ENCODE measurements at regions not wholly inside any gene's neighbourhood (a gene's known extent, or its start where the extent isn't known, plus 50 kb on each side); places are given as distances from the start of the nearest gene placed in this dataset.

GRCh38 chr5:158304607-158305006 is 445.7 kb upstream of the CLINT1 start:
- no peak overlapping the region for H3K4me3 ChIP-seq (ENCODE audit: insufficient read depth, low read depth, low read length, poor library complexity, severe bottlenecking)
- no peaks in the 10 kb centered on the region for H3K27me3 ChIP-seq (replicated peaks; ENCODE audit: control insufficient read depth, insufficient read depth, low read length, poor library complexity, severe bottlenecking)
- no peaks in the 10 kb centered on the region for H3K9me3 ChIP-seq (ENCODE audit: control insufficient read depth, low read length)
- H3K4me1 ChIP-seq (ENCODE audit: control insufficient read depth, insufficient read depth, low read length, poor library complexity, severe bottlenecking) = no peaks in the 10 kb centered on the region
- no peak overlapping the region for H3K27ac ChIP-seq (ENCODE audit: insufficient read depth, low read length, poor library complexity, severe bottlenecking)
- H3K36me3 ChIP-seq (ENCODE audit: control insufficient read depth, insufficient read depth, low read length) = no peaks in the 10 kb centered on the region
- no peak for DNase-seq

- Histone ChIP-seq H3K4me1 (ENCODE audit: control insufficient read depth, insufficient read depth, low read length, poor library complexity, severe bottlenecking) (no peaks in the 10 kb centered on the region), H3K4me3 (ENCODE audit: insufficient read depth, low read depth, low read length, poor library complexity, severe bottlenecking) (no peak overlapping the region), H3K36me3 (ENCODE audit: control insufficient read depth, insufficient read depth, low read length) (no peaks in the 10 kb centered on the region), H3K27ac (ENCODE audit: insufficient read depth, low read length, poor library complexity, severe bottlenecking) (no peak overlapping the region), H3K9me3 (ENCODE audit: control insufficient read depth, low read length) (no peaks in the 10 kb centered on the region), H3K27me3 (replicated peaks; ENCODE audit: control insufficient read depth, insufficient read depth, low read length, poor library complexity, severe bottlenecking) (no peaks in the 10 kb centered on the region)
- DNase-seq = no peak
Measured at GRCh38 chr5:158303883-158304282, 444.9 kb upstream of the CLINT1 start.

- DNase-seq = no peak
- Histone ChIP-seq H3K27ac (ENCODE audit: insufficient read depth, low read length, poor library complexity, severe bottlenecking) (no peak overlapping the region), H3K27me3 (replicated peaks; ENCODE audit: control insufficient read depth, insufficient read depth, low read length, poor library complexity, severe bottlenecking) (no peaks in the 10 kb centered on the region), H3K4me3 (ENCODE audit: insufficient read depth, low read depth, low read length, poor library complexity, severe bottlenecking) (no peak overlapping the region), H3K4me1 (ENCODE audit: control insufficient read depth, insufficient read depth, low read length, poor library complexity, severe bottlenecking) (no peaks in the 10 kb centered on the region), H3K9me3 (ENCODE audit: control insufficient read depth, low read length) (no peaks in the 10 kb centered on the region), H3K36me3 (ENCODE audit: control insufficient read depth, insufficient read depth, low read length) (no peaks in the 10 kb centered on the region)
Measured at GRCh38 chr5:158303275-158303674, 444.3 kb upstream of the CLINT1 start.

- Histone ChIP-seq H3K36me3 (ENCODE audit: control insufficient read depth, insufficient read depth, low read length) (no peaks in the 10 kb centered on the region), H3K9me3 (ENCODE audit: control insufficient read depth, low read length) (no peaks in the 10 kb centered on the region), H3K27me3 (replicated peaks; ENCODE audit: control insufficient read depth, insufficient read depth, low read length, poor library complexity, severe bottlenecking) (no peaks in the 10 kb centered on the region), H3K27ac (ENCODE audit: insufficient read depth, low read length, poor library complexity, severe bottlenecking) (no peak overlapping the region), H3K4me1 (ENCODE audit: control insufficient read depth, insufficient read depth, low read length, poor library complexity, severe bottlenecking) (no peaks in the 10 kb centered on the region), H3K4me3 (ENCODE audit: insufficient read depth, low read depth, low read length, poor library complexity, severe bottlenecking) (no peak overlapping the region)
- no peak for DNase-seq
Measured at GRCh38 chr5:158302029-158302428, 443.1 kb upstream of the CLINT1 start.

- no peak overlapping the region for H3K27ac ChIP-seq (ENCODE audit: insufficient read depth, low read length, poor library complexity, severe bottlenecking)
Measured at GRCh38 chr5:158301186-158301585, 442.2 kb upstream of the CLINT1 start.

GRCh38 chr5:158300256-158300655 is 441.3 kb upstream of the CLINT1 start:
- no peak overlapping the region for H3K4me3 ChIP-seq (ENCODE audit: insufficient read depth, low read depth, low read length, poor library complexity, severe bottlenecking)
- no peak for DNase-seq
- no peak overlapping the region for H3K27ac ChIP-seq (ENCODE audit: insufficient read depth, low read length, poor library complexity, severe bottlenecking)
- no peaks in the 10 kb centered on the region for H3K36me3 ChIP-seq (ENCODE audit: control insufficient read depth, insufficient read depth, low read length)
- H3K9me3 ChIP-seq (ENCODE audit: control insufficient read depth, low read length) = no peaks in the 10 kb centered on the region
- H3K27me3 ChIP-seq (replicated peaks; ENCODE audit: control insufficient read depth, insufficient read depth, low read length, poor library complexity, severe bottlenecking) = no peaks in the 10 kb centered on the region
- H3K4me1 ChIP-seq (ENCODE audit: control insufficient read depth, insufficient read depth, low read length, poor library complexity, severe bottlenecking) = no peaks in the 10 kb centered on the region

More at GRCh38 chr5:158301186-158301585, 442.2 kb upstream of the CLINT1 start:
- Histone ChIP-seq H3K4me1 (ENCODE audit: control insufficient read depth, insufficient read depth, low read length, poor library complexity, severe bottlenecking) (no peaks in the 10 kb centered on the region), H3K9me3 (ENCODE audit: control insufficient read depth, low read length) (no peaks in the 10 kb centered on the region), H3K27me3 (replicated peaks; ENCODE audit: control insufficient read depth, insufficient read depth, low read length, poor library complexity, severe bottlenecking) (no peaks in the 10 kb centered on the region), H3K4me3 (ENCODE audit: insufficient read depth, low read depth, low read length, poor library complexity, severe bottlenecking) (no peak overlapping the region), H3K36me3 (ENCODE audit: control insufficient read depth, insufficient read depth, low read length) (no peaks in the 10 kb centered on the region)
- DNase-seq = no peak

GRCh38 chr5:158297002-158297527 is 438.1 kb upstream of the CLINT1 start:
- no peaks in the 10 kb centered on the region for H3K9me3 ChIP-seq (ENCODE audit: control insufficient read depth, low read length)
- H3K27me3 ChIP-seq (replicated peaks; ENCODE audit: control insufficient read depth, insufficient read depth, low read length, poor library complexity, severe bottlenecking) = no peaks in the 10 kb centered on the region
- H3K36me3 ChIP-seq (ENCODE audit: control insufficient read depth, insufficient read depth, low read length) = no peaks in the 10 kb centered on the region
- no peak for DNase-seq
- H3K27ac ChIP-seq (ENCODE audit: insufficient read depth, low read length, poor library complexity, severe bottlenecking) = no peak overlapping the region
- no peak overlapping the region for H3K4me3 ChIP-seq (ENCODE audit: insufficient read depth, low read depth, low read length, poor library complexity, severe bottlenecking)
- no peaks in the 10 kb centered on the region for H3K4me1 ChIP-seq (ENCODE audit: control insufficient read depth, insufficient read depth, low read length, poor library complexity, severe bottlenecking)

GRCh38 chr5:158294701-158295100 is 435.8 kb upstream of the CLINT1 start:
- DNase-seq = no peak
- Histone ChIP-seq H3K27me3 (replicated peaks; ENCODE audit: control insufficient read depth, insufficient read depth, low read length, poor library complexity, severe bottlenecking) (no peaks in the 10 kb centered on the region), H3K27ac (ENCODE audit: insufficient read depth, low read length, poor library complexity, severe bottlenecking) (no peak overlapping the region), H3K9me3 (ENCODE audit: control insufficient read depth, low read length) (no peaks in the 10 kb centered on the region), H3K4me1 (ENCODE audit: control insufficient read depth, insufficient read depth, low read length, poor library complexity, severe bottlenecking) (no peaks in the 10 kb centered on the region), H3K36me3 (ENCODE audit: control insufficient read depth, insufficient read depth, low read length) (no peaks in the 10 kb centered on the region), H3K4me3 (ENCODE audit: insufficient read depth, low read depth, low read length, poor library complexity, severe bottlenecking) (no peak overlapping the region)

GRCh38 chr5:158292981-158293380 is 434.0 kb upstream of the CLINT1 start:
- no peak overlapping the region for H3K27ac ChIP-seq (ENCODE audit: insufficient read depth, low read length, poor library complexity, severe bottlenecking)
- DNase-seq = no peak
- no peak overlapping the region for H3K4me3 ChIP-seq (ENCODE audit: insufficient read depth, low read depth, low read length, poor library complexity, severe bottlenecking)
- H3K4me1 ChIP-seq (ENCODE audit: control insufficient read depth, insufficient read depth, low read length, poor library complexity, severe bottlenecking) = no peaks in the 10 kb centered on the region
- no peaks in the 10 kb centered on the region for H3K36me3 ChIP-seq (ENCODE audit: control insufficient read depth, insufficient read depth, low read length)
- H3K27me3 ChIP-seq (replicated peaks; ENCODE audit: control insufficient read depth, insufficient read depth, low read length, poor library complexity, severe bottlenecking) = no peaks in the 10 kb centered on the region
- no peaks in the 10 kb centered on the region for H3K9me3 ChIP-seq (ENCODE audit: control insufficient read depth, low read length)

- Histone ChIP-seq H3K36me3 (ENCODE audit: control insufficient read depth, insufficient read depth, low read length) (no peaks in the 10 kb centered on the region), H3K4me3 (ENCODE audit: insufficient read depth, low read depth, low read length, poor library complexity, severe bottlenecking) (no peak overlapping the region), H3K27ac (ENCODE audit: insufficient read depth, low read length, poor library complexity, severe bottlenecking) (no peak overlapping the region), H3K27me3 (replicated peaks; ENCODE audit: control insufficient read depth, insufficient read depth, low read length, poor library complexity, severe bottlenecking) (no peaks in the 10 kb centered on the region), H3K4me1 (ENCODE audit: control insufficient read depth, insufficient read depth, low read length, poor library complexity, severe bottlenecking) (no peaks in the 10 kb centered on the region), H3K9me3 (ENCODE audit: control insufficient read depth, low read length) (no peaks in the 10 kb centered on the region)
- DNase-seq = no peak
Measured at GRCh38 chr5:158289967-158290366, 431.0 kb upstream of the CLINT1 start.

- Histone ChIP-seq H3K36me3 (ENCODE audit: control insufficient read depth, insufficient read depth, low read length) (no peaks in the 10 kb centered on the region), H3K27ac (ENCODE audit: insufficient read depth, low read length, poor library complexity, severe bottlenecking) (no peak overlapping the region), H3K27me3 (replicated peaks; ENCODE audit: control insufficient read depth, insufficient read depth, low read length, poor library complexity, severe bottlenecking) (no peaks in the 10 kb centered on the region), H3K4me3 (ENCODE audit: insufficient read depth, low read depth, low read length, poor library complexity, severe bottlenecking) (no peak overlapping the region), H3K9me3 (ENCODE audit: control insufficient read depth, low read length) (no peaks in the 10 kb centered on the region), H3K4me1 (ENCODE audit: control insufficient read depth, insufficient read depth, low read length, poor library complexity, severe bottlenecking) (no peaks in the 10 kb centered on the region)
- no peak for DNase-seq
Measured at GRCh38 chr5:158288272-158288657, 429.3 kb upstream of the CLINT1 start.

Data from effector memory CD4-positive, alpha-beta T cell (primary cell).